HL-60 (cell line): ENCODE measurements at regions not wholly inside any gene's neighbourhood (a gene's known extent, or its start where the extent isn't known, plus 50 kb on each side); places are given as distances from the start of the nearest gene placed in this dataset.

Experiments
- DNase-seq, 2 experiments: peaks; one replicate each; pipeline ENCODE4 v3.0.0-alpha.2; 2010 to 2020; ENCODE audit warnings: low read depth in 1 of 2, low spot score in 1 of 2
- H3K27ac ChIP-seq: fragments of 250-450 bp; sonication (Bioruptor Pico); replicated peaks from 2 replicates; pipeline ENCODE4 v1.5.1; 2020; ENCODE audit warnings: mild to moderate bottlenecking, moderate library complexity
- H3K27me3 ChIP-seq: fragments of 250-450 bp; sonication (Bioruptor Pico); 2 replicates; pipeline ENCODE4 v1.5.1; 2021; ENCODE audit warnings: mild to moderate bottlenecking, moderate library complexity; ENCODE audit not compliant: insufficient read depth, poor library complexity, severe bottlenecking
- H3K4me3 ChIP-seq: replicated peaks from 2 replicates; pipeline ENCODE4 v1.5.1; 2011; ENCODE audit warnings: mild to moderate bottlenecking, control low read depth, low read length; ENCODE audit not compliant: insufficient read depth
- CTCF ChIP-seq: IDR thresholded peaks from one replicate; pipeline ENCODE4 v1.5.1; 2011; ENCODE audit warnings: low read length, control low read depth, inconsistent platforms; ENCODE audit not compliant: insufficient read depth
- GABPA ChIP-seq: IDR thresholded peaks from 2 replicates; pipeline ENCODE4 v1.6.1; 2012; ENCODE audit warnings: low read depth
- POLR2AphosphoS5 ChIP-seq: IDR thresholded peaks from 2 replicates; pipeline ENCODE4 v1.6.1; 2012; ENCODE audit warnings: low read depth
- REST ChIP-seq: IDR thresholded peaks from 2 replicates; pipeline ENCODE4 v1.6.1; 2012; ENCODE audit warnings: low read depth; ENCODE audit not compliant: insufficient replicate concordance
- SPI1 ChIP-seq: IDR thresholded peaks from 2 replicates; pipeline ENCODE4 v1.6.1; 2012; ENCODE audit warnings: low read depth, mild to moderate bottlenecking, borderline replicate concordance

GRCh38 chr2:51723691-51724090, 691.8 kb upstream of the NRXN1 start:
- no peaks in the 10 kb centered on the region for H3K27me3 ChIP-seq
- no peak for DNase-seq
- H3K4me3 ChIP-seq = no peak overlapping the region
- H3K27ac ChIP-seq = no peak overlapping the region
- TF ChIP-seq CTCF (no peak), SPI1 (no peak), REST (no peak), POLR2AphosphoS5 (no peak)

GRCh38 chr2:51722311-51722710, 690.4 kb upstream of the NRXN1 start:
- no peak for DNase-seq
- Histone ChIP-seq H3K27ac (no peak overlapping the region), H3K4me3 (no peak overlapping the region), H3K27me3 (no peaks in the 10 kb centered on the region)
- no peak for TF ChIP-seq REST
- TF ChIP-seq GABPA = no peak
- no peak for TF ChIP-seq POLR2AphosphoS5
- no peak for TF ChIP-seq SPI1
- no peak for TF ChIP-seq CTCF

GRCh38 chr2:51720826-51721225, 688.9 kb upstream of the NRXN1 start:
- Histone ChIP-seq H3K27me3 (no peaks in the 10 kb centered on the region), H3K27ac (no peak overlapping the region), H3K4me3 (no peak overlapping the region)
- no peak for DNase-seq
- TF ChIP-seq SPI1 (no peak), GABPA (no peak), REST (no peak), POLR2AphosphoS5 (no peak)

- Histone ChIP-seq H3K27me3 (no peaks in the 10 kb centered on the region), H3K27ac (no peak overlapping the region)
- TF ChIP-seq POLR2AphosphoS5 = no peak
- TF ChIP-seq SPI1 = no peak
- no peak for TF ChIP-seq GABPA
These were observed 686.9 kb upstream of the NRXN1 start for GRCh38 chr2:51718881-51719280.

More at GRCh38 chr2:51718881-51719280, 686.9 kb upstream of the NRXN1 start:
- no peak for DNase-seq
- no peak overlapping the region for H3K4me3 ChIP-seq
